Fibroblast of lung (primary cell): ENCODE measurements at regions not wholly inside any gene's neighbourhood (a gene's known extent, or its start where the extent isn't known, plus 50 kb on each side); places are given as distances from the start of the nearest gene placed in this dataset.

Experiments
- CTCF ChIP-seq, 2 donors: IDR thresholded peaks in 1 of 2; conservative IDR thresholded peaks in 1 of 2; 1 replicate in 1 of 2; 2 replicates in 1 of 2; pipeline ENCODE4 v1.5.1; 2011 to 2012; ENCODE audit warnings: low read length in 2 of 2, control low read depth in 1 of 2, inconsistent platforms in 1 of 2, low read depth in 1 of 2, mild to moderate bottlenecking in 1 of 2
- EZH2 ChIP-seq: IDR thresholded peaks from 2 replicates; pipeline ENCODE4 v1.5.1; 2012; ENCODE audit warnings: low read length, control low read depth, mild to moderate bottlenecking; ENCODE audit errors: missing control alignments

GRCh38 chr11:28822576-28822975 is 714.4 kb downstream of the METTL15 start:
- TF ChIP-seq CTCF (conservative IDR thresholded peaks at IDR 0.05 in 1 of 2, IDR thresholded peaks at IDR 0.05 in 1 of 2; ENCODE audit: low read depth in 1 of 2, low read length in 2 of 2): no peak
- TF ChIP-seq EZH2: no peak
